ENCODE measurements at regions not wholly inside any gene's neighbourhood (a gene's known extent, or its start where the extent isn't known, plus 50 kb on each side); places are given as distances from the start of the nearest gene placed in this dataset.

GRCh38 chr4:123516576-123516975, 120.0 kb downstream of the SPRY1 start:
- CTCF ChIA-PET, result interaction anchor here (1.4 kb wide), 1 partner anchor 12 kb away, joined by 3 read pairs; no protein-coding TSS in a partner anchor
- H3K4me3 ChIP-seq (ENCODE audit: low read depth, low read length), result no peak overlapping the region
- TF ChIP-seq, protein P1, sequence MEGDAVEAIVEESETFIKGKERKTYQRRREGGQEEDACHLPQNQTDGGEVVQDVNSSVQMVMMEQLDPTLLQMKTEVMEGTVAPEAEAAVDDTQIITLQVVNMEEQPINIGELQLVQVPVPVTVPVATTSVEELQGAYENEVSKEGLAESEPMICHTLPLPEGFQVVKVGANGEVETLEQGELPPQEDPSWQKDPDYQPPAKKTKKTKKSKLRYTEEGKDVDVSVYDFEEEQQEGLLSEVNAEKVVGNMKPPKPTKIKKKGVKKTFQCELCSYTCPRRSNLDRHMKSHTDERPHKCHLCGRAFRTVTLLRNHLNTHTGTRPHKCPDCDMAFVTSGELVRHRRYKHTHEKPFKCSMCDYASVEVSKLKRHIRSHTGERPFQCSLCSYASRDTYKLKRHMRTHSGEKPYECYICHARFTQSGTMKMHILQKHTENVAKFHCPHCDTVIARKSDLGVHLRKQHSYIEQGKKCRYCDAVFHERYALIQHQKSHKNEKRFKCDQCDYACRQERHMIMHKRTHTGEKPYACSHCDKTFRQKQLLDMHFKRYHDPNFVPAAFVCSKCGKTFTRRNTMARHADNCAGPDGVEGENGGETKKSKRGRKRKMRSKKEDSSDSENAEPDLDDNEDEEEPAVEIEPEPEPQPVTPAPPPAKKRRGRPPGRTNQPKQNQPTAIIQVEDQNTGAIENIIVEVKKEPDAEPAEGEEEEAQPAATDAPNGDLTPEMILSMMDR (IDR thresholded peaks at IDR 0.05; ENCODE audit: insufficient read depth, low read length, missing control alignments), result no peak
- POLR2A ChIA-PET, result no interaction called here
- DNase-seq (ENCODE audit: low read depth, low spot score), result no peak

DNA sequence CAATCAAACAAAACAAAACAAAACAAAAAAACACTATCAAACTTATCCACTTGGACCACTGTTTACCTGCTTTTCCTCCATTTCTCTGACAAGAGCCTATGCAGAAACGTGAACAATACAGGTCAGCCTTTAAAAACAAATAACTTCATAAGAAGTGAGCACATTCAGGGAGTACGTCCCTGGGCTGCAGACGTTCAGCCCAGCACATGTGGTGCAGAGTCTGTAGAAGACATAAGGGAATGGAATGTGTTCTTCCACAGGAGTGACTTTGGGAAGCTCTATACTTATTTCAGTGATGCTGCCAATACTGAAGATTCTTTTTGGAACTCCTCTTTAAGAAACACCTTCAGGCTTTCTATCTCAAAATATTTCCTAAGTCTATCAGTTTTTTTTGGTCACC, 120.6 kb downstream of the SPRY1 start:
- no peak overlapping the region for H3K4me3 ChIP-seq (ENCODE audit: low read depth, low read length)
- CTCF ChIA-PET, result no interaction called here
- POLR2A ChIA-PET, result no interaction called here
- DNase-seq (ENCODE audit: low read depth, low spot score), result no peak
- TF ChIP-seq, protein P1 (IDR thresholded peaks at IDR 0.05; ENCODE audit: insufficient read depth, low read length, missing control alignments), result no peak

GRCh38 chr4:123517971-123518370, 121.4 kb downstream of the SPRY1 start:
- no peak overlapping the region for H3K4me3 ChIP-seq (ENCODE audit: low read depth, low read length)
- DNase-seq (ENCODE audit: low read depth, low spot score), result no peak
- ChIA-PET CTCF (no interaction called here), POLR2A (no interaction called here)
- TF ChIP-seq, protein P1 (IDR thresholded peaks at IDR 0.05; ENCODE audit: insufficient read depth, low read length, missing control alignments), result no peak

- POLR2A ChIA-PET, result no interaction called here
- CTCF ChIA-PET, result no interaction called here
Measured at GRCh38 chr4:123520325-123520724, 123.7 kb downstream of the SPRY1 start.

DNA sequence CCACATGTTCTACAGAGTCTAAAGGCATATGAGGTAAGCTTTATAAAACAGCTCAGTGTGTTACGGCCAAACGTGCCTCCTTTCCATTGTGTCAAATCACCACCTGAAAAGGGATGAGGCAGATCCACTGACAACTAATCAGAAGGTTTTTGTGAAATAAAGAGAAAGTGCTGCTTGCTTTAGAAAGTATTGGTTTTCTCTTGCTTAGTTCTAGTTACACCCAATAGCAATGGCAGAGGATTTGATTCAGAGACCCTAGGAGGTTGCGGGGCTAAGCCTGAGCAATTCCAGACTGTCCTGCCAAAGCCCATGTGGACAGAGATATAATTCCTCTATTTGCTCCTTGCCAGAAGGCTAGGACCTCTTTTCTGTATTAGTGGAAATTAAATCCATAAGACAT, 125.5 kb downstream of the SPRY1 start:
- CTCF ChIA-PET, result no interaction called here
- POLR2A ChIA-PET, result no interaction called here

More at GRCh38 chr4:123520325-123520724, 123.7 kb downstream of the SPRY1 start:
- DNase-seq (ENCODE audit: low read depth, low spot score), result no peak
- TF ChIP-seq, protein P1 (IDR thresholded peaks at IDR 0.05; ENCODE audit: insufficient read depth, low read length, missing control alignments), result no peak
- H3K4me3 ChIP-seq (ENCODE audit: low read depth, low read length), result no peak overlapping the region

DNA sequence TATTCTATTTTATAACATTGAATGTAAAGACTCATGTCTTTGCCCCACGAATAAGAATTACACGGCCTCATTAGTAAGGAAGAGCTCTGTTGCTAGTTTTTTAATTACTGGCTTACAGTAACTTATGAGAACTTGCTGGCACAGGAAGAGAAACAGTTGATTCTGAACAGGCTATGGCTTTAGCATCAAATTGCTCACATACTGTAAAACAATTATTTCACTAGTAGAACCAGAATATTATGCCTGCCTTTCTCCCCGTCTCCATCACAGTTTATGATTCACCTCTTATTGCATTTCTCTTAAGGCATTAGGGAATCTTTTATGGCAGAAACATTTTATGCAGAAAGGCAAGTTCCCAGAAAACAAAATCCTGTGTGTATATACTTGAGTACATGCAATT, 126.1 kb downstream of the SPRY1 start:
- no peak for DNase-seq (ENCODE audit: low read depth, low spot score)
- H3K4me3 ChIP-seq (ENCODE audit: low read depth, low read length), result no peak overlapping the region
- CTCF ChIA-PET, result no interaction called here
- POLR2A ChIA-PET, result no interaction called here
- TF ChIP-seq, protein P1 (IDR thresholded peaks at IDR 0.05; ENCODE audit: insufficient read depth, low read length, missing control alignments), result no peak

More for the DNA sequence above, 125.5 kb downstream of the SPRY1 start:
- no peak for DNase-seq (ENCODE audit: low read depth, low spot score)
- TF ChIP-seq, protein P1 (IDR thresholded peaks at IDR 0.05; ENCODE audit: insufficient read depth, low read length, missing control alignments), result no peak
- H3K4me3 ChIP-seq (ENCODE audit: low read depth, low read length), result no peak overlapping the region
